H1 (cell line): ENCODE measurements at regions not wholly inside any gene's neighbourhood (a gene's known extent, or its start where the extent isn't known, plus 50 kb on each side); places are given as distances from the start of the nearest gene placed in this dataset.

ENCODE experiments used
- CBX5 ChIP-seq: fragments of 300-800, 300-1000 bp; sonication (generic); IDR thresholded peaks from 2 replicates; pipeline ENCODE4 v1.7.1; 2016; ENCODE audit warnings: antibody characterized with exemption, low read length, low read depth
- CHD7 ChIP-seq: fragments of 300-600 bp; sonication (generic); IDR thresholded peaks from 2 replicates; pipeline ENCODE4 v1.7.1; 2012; ENCODE audit warnings: low read length, moderate library complexity, mild to moderate bottlenecking, inconsistent platforms; ENCODE audit not compliant: insufficient replicate concordance
- CREB1 ChIP-seq: IDR thresholded peaks from 2 replicates; pipeline ENCODE4 v1.6.1; 2012; ENCODE audit warnings: inconsistent platforms
- E2F6 ChIP-seq: IDR thresholded peaks from 2 replicates; pipeline ENCODE4 v1.6.1; 2012; ENCODE audit warnings: inconsistent platforms
- HDAC2 ChIP-seq, 2 experiments: fragments of 300-600 bp in 1 of 2; sonication (generic) in 1 of 2; IDR thresholded peaks; 2 replicates each; pipeline ENCODE4 v1.6.1; 2011 to 2012; ENCODE audit warnings: low read depth in 2 of 2, low read length in 2 of 2, mild to moderate bottlenecking in 2 of 2, moderate library complexity in 2 of 2, borderline replicate concordance in 1 of 2, inconsistent platforms in 1 of 2
- MAFK ChIP-seq: IDR thresholded peaks from 2 replicates; pipeline ENCODE4 v1.6.1; 2012; ENCODE audit warnings: low read depth, mild to moderate bottlenecking, improper control_type of control experiment, low read length
- POLR2A ChIP-seq, 2 experiments: IDR thresholded peaks; 1 replicate in 1 of 2; 2 replicates in 1 of 2; pipeline ENCODE4 v1.6.1; 2011; ENCODE audit warnings: low read depth in 2 of 2, low read length in 2 of 2, mild to moderate bottlenecking in 2 of 2; ENCODE audit errors: control extremely low read depth in 1 of 2
- SAP30 ChIP-seq: fragments of 300-600 bp; sonication (generic); IDR thresholded peaks from 2 replicates; pipeline ENCODE4 v1.7.1; 2012; ENCODE audit warnings: low read length, moderate library complexity, mild to moderate bottlenecking, inconsistent platforms; ENCODE audit not compliant: insufficient read depth, insufficient replicate concordance
- TAF7 ChIP-seq: optimal IDR thresholded peaks from 2 replicates; pipeline ENCODE3; 2011; ENCODE audit warnings: low read depth, mild to moderate bottlenecking, inconsistent platforms, low read length, moderate library complexity, borderline replicate concordance

GRCh38 chrX:88977835-88978234, 230.8 kb downstream of the CPXCR1 start (continued):
- TF ChIP-seq CHD7 (no peak), CREB1 (no peak), TAF7 (no peak), HDAC2 (IDR thresholded peaks at IDR 0.05; ENCODE audit: borderline replicate concordance in 1 of 2, low read depth in 2 of 2, low read length in 2 of 2) (no peak), E2F6 (no peak), MAFK (no peak), POLR2A (IDR thresholded peaks at IDR 0.05; ENCODE audit: control extremely low read depth in 1 of 2, low read depth in 2 of 2, low read length in 2 of 2) (no peak), SAP30 (no peak), CBX5 (no peak)
